MM.1S (cell line): ENCODE measurements at regions not wholly inside any gene's neighbourhood (a gene's known extent, or its start where the extent isn't known, plus 50 kb on each side); places are given as distances from the start of the nearest gene placed in this dataset.

Experiments
- DNase-seq: peaks from one replicate; pipeline ENCODE4 v3.0.0-alpha.2; 2015
- H2AFZ ChIP-seq: fragments of 300-600 bp; sonication (generic); 2 replicates; pipeline ENCODE4 v1.6.0; 2016; ENCODE audit warnings: antibody characterized with exemption, low read length
- H3F3A ChIP-seq: fragments of 300-600 bp; sonication (generic); 2 replicates; pipeline ENCODE4 v1.6.1; 2016; ENCODE audit warnings: mild to moderate bottlenecking, antibody characterized with exemption, low read length, moderate library complexity, mixed read lengths; ENCODE audit not compliant: insufficient read depth
- H3K27ac ChIP-seq: fragments of 300-600 bp; sonication (generic); 2 replicates; pipeline ENCODE4 v1.5.1; 2016; ENCODE audit warnings: mild to moderate bottlenecking, low read length
- H3K27me3 ChIP-seq: fragments of 300-600 bp; sonication (generic); replicated peaks from 2 replicates; pipeline ENCODE4 v1.6.0; 2016; ENCODE audit warnings: low read length; ENCODE audit not compliant: insufficient read depth
- H3K36me3 ChIP-seq: fragments of 300-600 bp; sonication (generic); replicated peaks from 2 replicates; pipeline ENCODE4 v1.6.1; 2016; ENCODE audit warnings: mild to moderate bottlenecking, low read length, mixed read lengths; ENCODE audit not compliant: insufficient read depth
- H3K4me1 ChIP-seq: fragments of 300-600 bp; sonication (generic); 2 replicates; pipeline ENCODE4 v1.6.1; 2016; ENCODE audit warnings: low read length, mixed read lengths
- H3K4me2 ChIP-seq: fragments of 300-600 bp; sonication (generic); 2 replicates; pipeline ENCODE4 v1.6.0; 2016; ENCODE audit warnings: low read depth, low read length
- H3K4me3 ChIP-seq: fragments of 300-600 bp; sonication (generic); 2 replicates; pipeline ENCODE4 v1.5.1; 2016; ENCODE audit warnings: low read length, mixed read lengths
- H3K79me2 ChIP-seq: fragments of 300-600 bp; sonication (generic); 2 replicates; pipeline ENCODE4 v1.6.1; 2016; ENCODE audit warnings: mixed run types, low read length, mixed read lengths
- H3K9ac ChIP-seq: fragments of 300-600 bp; sonication (generic); 2 replicates; pipeline ENCODE4 v1.6.1; 2016; ENCODE audit warnings: low read length, mixed read lengths
- H3K9me2 ChIP-seq: fragments of 300-600 bp; sonication (generic); replicated peaks from 2 replicates; pipeline ENCODE4 v1.6.1; 2016; ENCODE audit warnings: mild to moderate bottlenecking, low read length, mixed read lengths; ENCODE audit not compliant: insufficient read depth
- H3K9me3 ChIP-seq: fragments of 300-600 bp; sonication (generic); replicated peaks from 2 replicates; pipeline ENCODE4 v1.6.1; 2016; ENCODE audit warnings: mild to moderate bottlenecking, low read length, mixed read lengths; ENCODE audit not compliant: insufficient read depth
- H4K20me1 ChIP-seq: fragments of 300-600 bp; sonication (generic); 2 replicates; pipeline ENCODE4 v1.6.1; 2016; ENCODE audit warnings: mild to moderate bottlenecking, low read length, moderate library complexity, mixed read lengths; ENCODE audit not compliant: insufficient read depth
- EZH2 ChIP-seq: fragments of 300-600 bp; sonication (generic); optimal IDR thresholded peaks from 2 replicates; pipeline ENCODE3; 2017; ENCODE audit warnings: low read depth, mild to moderate bottlenecking, antibody characterized with exemption, low read length, mixed read lengths
- EZH2phosphoT487 ChIP-seq: fragments of 300-600 bp; sonication (generic); IDR thresholded peaks from 2 replicates; pipeline ENCODE4 v1.6.1; 2018; ENCODE audit warnings: antibody characterized with exemption, low read length
- TF ChIP-seq, protein P1 (sequence below): fragments of 300-600 bp; sonication (generic); IDR thresholded peaks from 2 replicates; pipeline ENCODE4 v1.5.1; 2016; ENCODE audit warnings: antibody characterized with exemption, low read length, mixed read lengths

DNA sequence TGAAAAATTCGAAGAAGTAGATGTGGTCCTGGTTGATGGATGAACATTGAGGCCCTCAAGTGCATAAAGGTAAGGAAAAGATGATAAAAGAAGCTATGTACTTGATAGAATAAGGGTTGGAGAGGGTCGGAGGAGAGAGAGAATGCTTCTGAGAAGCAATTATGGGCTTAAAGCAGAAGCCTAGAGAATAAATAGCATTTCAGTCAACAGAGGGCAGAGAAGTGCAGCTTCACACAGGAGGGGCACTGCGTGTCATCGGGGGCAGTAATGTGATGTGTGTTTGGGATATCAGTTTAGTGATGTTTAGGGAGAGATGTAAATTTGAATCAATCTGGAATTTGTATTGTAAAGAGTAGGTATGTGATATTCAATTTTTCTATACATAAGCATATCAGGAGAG lies 334.5 kb downstream of the PIK3C3 start:
- H3K4me2 ChIP-seq, result no peak overlapping the region
- H4K20me1 ChIP-seq, result no peaks in the 10 kb centered on the region
- no peaks in the 10 kb centered on the region for H3K79me2 ChIP-seq
- TF ChIP-seq EZH2, result no peak
- TF ChIP-seq EZH2phosphoT487, result no peak
- TF ChIP-seq, protein P1, sequence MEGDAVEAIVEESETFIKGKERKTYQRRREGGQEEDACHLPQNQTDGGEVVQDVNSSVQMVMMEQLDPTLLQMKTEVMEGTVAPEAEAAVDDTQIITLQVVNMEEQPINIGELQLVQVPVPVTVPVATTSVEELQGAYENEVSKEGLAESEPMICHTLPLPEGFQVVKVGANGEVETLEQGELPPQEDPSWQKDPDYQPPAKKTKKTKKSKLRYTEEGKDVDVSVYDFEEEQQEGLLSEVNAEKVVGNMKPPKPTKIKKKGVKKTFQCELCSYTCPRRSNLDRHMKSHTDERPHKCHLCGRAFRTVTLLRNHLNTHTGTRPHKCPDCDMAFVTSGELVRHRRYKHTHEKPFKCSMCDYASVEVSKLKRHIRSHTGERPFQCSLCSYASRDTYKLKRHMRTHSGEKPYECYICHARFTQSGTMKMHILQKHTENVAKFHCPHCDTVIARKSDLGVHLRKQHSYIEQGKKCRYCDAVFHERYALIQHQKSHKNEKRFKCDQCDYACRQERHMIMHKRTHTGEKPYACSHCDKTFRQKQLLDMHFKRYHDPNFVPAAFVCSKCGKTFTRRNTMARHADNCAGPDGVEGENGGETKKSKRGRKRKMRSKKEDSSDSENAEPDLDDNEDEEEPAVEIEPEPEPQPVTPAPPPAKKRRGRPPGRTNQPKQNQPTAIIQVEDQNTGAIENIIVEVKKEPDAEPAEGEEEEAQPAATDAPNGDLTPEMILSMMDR, result no peak
- no peaks in the 10 kb centered on the region for H3K9me2 ChIP-seq
- no peaks in the 10 kb centered on the region for H3F3A ChIP-seq
- no peaks in the 10 kb centered on the region for H3K27me3 ChIP-seq
- H3K9ac ChIP-seq, result no peak overlapping the region
- DNase-seq, result no peak
- H2AFZ ChIP-seq, result no peak overlapping the region
- H3K27ac ChIP-seq, result no peak overlapping the region
- no peaks in the 10 kb centered on the region for H3K9me3 ChIP-seq
- no peak overlapping the region for H3K4me3 ChIP-seq
- H3K36me3 ChIP-seq, result no peaks in the 10 kb centered on the region
- H3K4me1 ChIP-seq, result no peaks in the 10 kb centered on the region

DNA sequence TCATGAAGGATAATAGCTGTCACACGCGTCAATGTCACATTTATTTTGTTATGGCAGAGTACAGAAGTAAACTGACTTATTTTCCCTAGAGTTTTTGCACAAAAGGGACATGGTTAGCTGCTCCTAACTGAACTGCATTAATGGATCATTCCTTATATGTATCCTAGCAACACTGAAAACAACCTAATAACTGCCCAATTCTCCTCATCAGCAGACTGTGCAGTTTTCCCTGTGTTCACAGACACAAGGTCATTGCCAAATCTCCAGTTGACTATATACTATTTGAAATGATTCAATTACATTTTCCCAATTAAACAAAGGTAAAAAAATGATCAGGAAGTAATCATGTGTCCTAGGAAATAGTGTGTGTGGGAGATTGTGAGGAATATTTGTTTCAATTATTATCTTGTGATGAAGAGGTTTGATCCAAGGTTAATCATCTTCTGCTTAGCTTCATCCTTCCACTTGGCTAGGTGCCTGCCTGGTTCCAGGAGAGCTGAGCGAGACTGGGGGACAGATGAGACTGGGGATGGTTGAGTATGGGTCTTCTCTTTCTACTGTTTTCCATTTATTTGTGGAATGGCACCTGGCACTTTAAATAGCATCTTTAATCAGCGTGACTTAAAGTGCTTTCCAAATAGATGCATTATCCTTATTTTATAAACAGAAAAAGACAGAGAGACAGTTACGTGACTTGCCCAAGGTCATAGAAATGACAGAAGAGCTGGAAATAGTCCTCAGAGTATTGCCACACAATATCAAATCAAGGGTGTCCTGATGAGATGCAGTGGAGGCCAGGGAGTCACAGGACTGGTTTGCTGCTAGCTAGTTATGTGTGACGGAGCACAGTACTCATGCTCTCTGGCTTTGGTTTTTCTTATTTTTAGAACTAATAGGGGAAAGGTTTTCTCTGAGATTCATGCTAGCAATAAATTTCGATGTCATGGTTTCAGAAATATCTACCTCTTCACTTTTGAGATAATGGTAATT lies 335.6 kb downstream of the PIK3C3 start:
- no peak for DNase-seq

DNA sequence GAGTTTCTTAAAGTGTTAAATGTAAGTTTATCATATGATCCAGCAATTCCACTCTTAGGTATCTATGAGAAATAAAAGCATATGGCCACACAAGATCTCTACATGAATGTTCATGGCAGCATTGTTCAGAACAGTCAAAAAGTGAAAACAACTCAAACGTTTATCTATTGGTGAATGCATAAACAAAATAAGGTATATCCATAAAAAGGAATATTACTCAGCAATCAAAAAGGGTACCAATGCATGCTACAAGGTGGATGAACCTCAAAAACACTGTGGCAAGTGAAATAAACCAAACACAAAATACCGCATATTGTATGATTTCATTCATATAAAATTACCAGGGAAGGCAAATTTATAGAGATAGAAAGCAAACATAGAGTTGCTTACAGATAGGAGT lies 337.6 kb downstream of the PIK3C3 start:
- Histone ChIP-seq H3K79me2 (no peaks in the 10 kb centered on the region), H3K4me1 (no peaks in the 10 kb centered on the region), H2AFZ (no peak overlapping the region), H3K9me3 (no peaks in the 10 kb centered on the region), H3K4me3 (no peak overlapping the region), H3K27ac (no peak overlapping the region), H4K20me1 (no peaks in the 10 kb centered on the region), H3K9ac (no peak overlapping the region), H3K36me3 (no peaks in the 10 kb centered on the region), H3K9me2 (no peaks in the 10 kb centered on the region), H3F3A (no peaks in the 10 kb centered on the region), H3K4me2 (no peak overlapping the region), H3K27me3 (no peaks in the 10 kb centered on the region)
- TF ChIP-seq EZH2, result no peak
- TF ChIP-seq, protein P1, result no peak
- no peak for TF ChIP-seq EZH2phosphoT487
- DNase-seq, result no peak

More for the DNA sequence above, 335.6 kb downstream of the PIK3C3 start:
- Histone ChIP-seq H3K4me1 (no peaks in the 10 kb centered on the region), H3K36me3 (no peaks in the 10 kb centered on the region), H3K79me2 (no peaks in the 10 kb centered on the region), H4K20me1 (no peaks in the 10 kb centered on the region), H3K9ac (no peak overlapping the region), H3K4me2 (no peak overlapping the region), H3K9me3 (no peaks in the 10 kb centered on the region), H3K9me2 (no peaks in the 10 kb centered on the region), H3F3A (no peaks in the 10 kb centered on the region), H3K27me3 (no peaks in the 10 kb centered on the region), H3K27ac (no peak overlapping the region), H3K4me3 (no peak overlapping the region), H2AFZ (no peak overlapping the region)
- TF ChIP-seq, protein P1, result no peak
- TF ChIP-seq EZH2phosphoT487, result no peak
- TF ChIP-seq EZH2, result no peak
